Lung (tissue), 11 donors: ENCODE measurements at regions not wholly inside any gene's neighbourhood (a gene's known extent, or its start where the extent isn't known, plus 50 kb on each side); places are given as distances from the start of the nearest gene placed in this dataset.
"Not testable (repeated sequence)": the region's sequence is repeated elsewhere in the genome, so short reads cannot be mapped to it uniquely, and the experiment has no call there.

Source experiments
- ATAC-seq: fragments of 200-7000 bp; cut with Tn5 transposase; one replicate; pipeline ENCODE4 v1.9.1; 2020; ENCODE audit warnings: moderate number of reproducible peaks; ENCODE audit not compliant: insufficient read depth, low FRiP score
- DNase-seq, 3 donors: peaks; one replicate each; pipeline ENCODE4 v3.0.0-alpha.2; 2013 to 2017
- H3K27ac ChIP-seq, 2 donors: one replicate each; pipeline ENCODE4 v1.5.1; 2013; ENCODE audit warnings: mild to moderate bottlenecking in 2 of 2, moderate library complexity in 2 of 2, control low read depth in 1 of 2, inconsistent platforms in 1 of 2, low read depth in 1 of 2, low read length in 1 of 2
- H3K27me3 ChIP-seq, 3 donors: one replicate each; pipeline ENCODE4 v1.5.1; 2013; ENCODE audit warnings: low read length in 2 of 3; ENCODE audit not compliant: control insufficient read depth in 3 of 3, insufficient read depth in 3 of 3
- H3K36me3 ChIP-seq, 4 donors: one replicate each; pipeline ENCODE4 v1.5.1; 2013; ENCODE audit warnings: low read length in 4 of 4, mild to moderate bottlenecking in 1 of 4, moderate library complexity in 1 of 4; ENCODE audit not compliant: control insufficient read depth in 4 of 4, insufficient read depth in 4 of 4
- H3K4me1 ChIP-seq, 5 donors: one replicate each; pipeline ENCODE4 v1.5.1; 2013; ENCODE audit warnings: low read length in 5 of 5, mild to moderate bottlenecking in 2 of 5, moderate library complexity in 1 of 5; ENCODE audit not compliant: control insufficient read depth in 5 of 5, insufficient read depth in 5 of 5
- H3K4me3 ChIP-seq: one replicate; pipeline ENCODE4 v1.5.1; 2013; ENCODE audit warnings: mild to moderate bottlenecking, control low read depth, moderate library complexity
- H3K9ac ChIP-seq, 2 donors: one replicate each; pipeline ENCODE4 v1.5.1; 2013; ENCODE audit warnings: low read length in 2 of 2, control low read depth in 1 of 2; ENCODE audit not compliant: insufficient read depth in 1 of 2
- H3K9me3 ChIP-seq, 4 donors: one replicate each; pipeline ENCODE4 v1.5.1; 2013; ENCODE audit warnings: low read length in 3 of 4, mild to moderate bottlenecking in 1 of 4, moderate library complexity in 1 of 4; ENCODE audit not compliant: control insufficient read depth in 4 of 4, insufficient read depth in 3 of 4
- WGBS, 2 donors: extraction: QIAGEN DNeasy Blood & Tissue Kit; methylation state at CpG; one replicate each; pipeline ENCODE4 v1.1.7; 2013; 5-methylcytosine and 5-hydroxymethylcytosine counted together
- TF ChIP-seq, protein P1 (sequence below): IDR thresholded peaks from 2 replicates; pipeline ENCODE4 v1.5.1; 2012; ENCODE audit warnings: mild to moderate bottlenecking; ENCODE audit errors: control extremely low read depth, extremely low read depth
- donor health status: control.
- donor health status: control.
- donor health status: Bipolar disorder and iron deficiency.
- donor health status: healthy.
- donor health status: DM: yes; HTN: yes; CAD: no.

GRCh38 chr17:71447644-71448043 lies 673.2 kb upstream of the SOX9 start:
- Histone ChIP-seq H3K4me1 (no peaks in the 10 kb centered on the region), H3K9ac (no peak overlapping the region), H3K27ac (no peak overlapping the region), H3K9me3 (no peaks in the 10 kb centered on the region), H3K27me3 (no peaks in the 10 kb centered on the region), H3K36me3 (no peaks in the 10 kb centered on the region), H3K4me3 (no peak overlapping the region)
- ATAC-seq (no peak), DNase-seq (no peak)
- WGBS, 2 donors, result 91 to 92% methylated on average over 3 of the region's 3 CpGs
- TF ChIP-seq, protein P1, sequence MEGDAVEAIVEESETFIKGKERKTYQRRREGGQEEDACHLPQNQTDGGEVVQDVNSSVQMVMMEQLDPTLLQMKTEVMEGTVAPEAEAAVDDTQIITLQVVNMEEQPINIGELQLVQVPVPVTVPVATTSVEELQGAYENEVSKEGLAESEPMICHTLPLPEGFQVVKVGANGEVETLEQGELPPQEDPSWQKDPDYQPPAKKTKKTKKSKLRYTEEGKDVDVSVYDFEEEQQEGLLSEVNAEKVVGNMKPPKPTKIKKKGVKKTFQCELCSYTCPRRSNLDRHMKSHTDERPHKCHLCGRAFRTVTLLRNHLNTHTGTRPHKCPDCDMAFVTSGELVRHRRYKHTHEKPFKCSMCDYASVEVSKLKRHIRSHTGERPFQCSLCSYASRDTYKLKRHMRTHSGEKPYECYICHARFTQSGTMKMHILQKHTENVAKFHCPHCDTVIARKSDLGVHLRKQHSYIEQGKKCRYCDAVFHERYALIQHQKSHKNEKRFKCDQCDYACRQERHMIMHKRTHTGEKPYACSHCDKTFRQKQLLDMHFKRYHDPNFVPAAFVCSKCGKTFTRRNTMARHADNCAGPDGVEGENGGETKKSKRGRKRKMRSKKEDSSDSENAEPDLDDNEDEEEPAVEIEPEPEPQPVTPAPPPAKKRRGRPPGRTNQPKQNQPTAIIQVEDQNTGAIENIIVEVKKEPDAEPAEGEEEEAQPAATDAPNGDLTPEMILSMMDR, result no peak

DNA sequence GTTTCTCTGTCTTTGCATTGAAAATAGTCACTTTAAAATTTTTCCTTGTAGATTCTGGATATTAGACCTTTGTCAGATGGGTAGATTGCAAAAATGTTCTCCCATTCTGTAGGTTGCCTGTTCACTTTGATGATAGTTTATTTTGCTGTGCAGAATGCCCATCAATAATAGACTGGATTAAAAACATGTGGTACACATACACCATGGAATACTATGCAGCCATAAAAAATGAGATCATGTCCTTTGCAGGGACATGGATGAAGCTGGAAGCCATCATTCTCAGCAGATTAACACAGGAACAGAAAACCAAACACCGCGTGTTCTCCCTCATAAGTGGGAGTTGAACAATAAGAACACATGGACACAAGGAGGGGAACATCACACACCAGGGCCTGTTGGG lies 670.2 kb upstream of the SOX9 start:
- not testable (repeated sequence) for H3K27ac ChIP-seq, H3K9me3 ChIP-seq
- 69 to 72% methylated on average over 2 of the region's 2 CpGs for WGBS, 2 donors

GRCh38 chr17:71453876-71454422 lies 666.9 kb upstream of the SOX9 start:
- Histone ChIP-seq H3K9me3 (no peaks in the 10 kb centered on the region), H3K4me1 (no peaks in the 10 kb centered on the region)
- WGBS, 2 donors, result 82 to 91% methylated on average over 4 of the region's 4 CpGs

More for the DNA sequence above, 670.2 kb upstream of the SOX9 start:
- not testable (repeated sequence) for H3K36me3 ChIP-seq, H3K9ac ChIP-seq, ATAC-seq, H3K4me1 ChIP-seq, DNase-seq, H3K4me3 ChIP-seq, H3K27me3 ChIP-seq

GRCh38 chr17:71455219-71455618 lies 665.6 kb upstream of the SOX9 start:
- 83 to 87% methylated on average over 2 of the region's 2 CpGs for WGBS, 2 donors
- no peak for ATAC-seq
- no peak for DNase-seq

More at GRCh38 chr17:71453876-71454422, 666.9 kb upstream of the SOX9 start:
- DNase-seq, result no peak
- Histone ChIP-seq H3K4me3 (no peak overlapping the region), H3K36me3 (no peaks in the 10 kb centered on the region), H3K27me3 (no peaks in the 10 kb centered on the region), H3K27ac (no peak overlapping the region), H3K9ac (no peak overlapping the region)
- ATAC-seq, result no peak
- TF ChIP-seq, protein P1, result no peak

More at GRCh38 chr17:71455219-71455618, 665.6 kb upstream of the SOX9 start:
- no peak overlapping the region for H3K9ac ChIP-seq
- no peak overlapping the region for H3K4me3 ChIP-seq
- H3K9me3 ChIP-seq, result no peaks in the 10 kb centered on the region
- H3K27me3 ChIP-seq, result no peaks in the 10 kb centered on the region
- H3K36me3 ChIP-seq, result no peaks in the 10 kb centered on the region
- TF ChIP-seq, protein P1, result no peak
- no peak overlapping the region for H3K27ac ChIP-seq
- H3K4me1 ChIP-seq, result no peaks in the 10 kb centered on the region
